ENCODE measurements at regions not wholly inside any gene's neighbourhood (a gene's known extent, or its start where the extent isn't known, plus 50 kb on each side); places are given as distances from the start of the nearest gene placed in this dataset.

DNA sequence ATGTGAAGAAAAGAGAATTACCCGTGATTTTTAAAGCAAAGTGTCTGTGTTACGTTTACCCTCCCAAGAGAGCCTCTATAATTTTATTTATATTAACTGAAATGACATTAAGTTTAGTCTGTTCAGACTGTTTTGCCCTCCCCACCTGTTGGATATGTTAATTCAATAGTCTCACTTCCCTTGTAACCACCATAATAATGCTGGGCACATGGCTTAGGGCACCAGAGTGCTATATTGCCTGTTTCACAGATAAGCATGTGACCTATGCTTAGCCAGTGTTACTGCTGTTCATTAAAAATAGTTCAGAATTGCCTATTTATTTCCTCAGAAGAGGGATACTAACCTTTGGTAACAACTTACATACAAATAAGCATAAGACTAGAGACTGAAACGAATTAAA lies 446.2 kb downstream of the FAT4 start:
- H3K4me1 ChIP-seq = no peaks in the 10 kb centered on the region
- no peak for TF ChIP-seq POLR2AphosphoS5 (IDR thresholded peaks at IDR 0.05; ENCODE audit: insufficient read depth in 1 of 2, low read depth in 1 of 2)
- TF ChIP-seq, protein P1, sequence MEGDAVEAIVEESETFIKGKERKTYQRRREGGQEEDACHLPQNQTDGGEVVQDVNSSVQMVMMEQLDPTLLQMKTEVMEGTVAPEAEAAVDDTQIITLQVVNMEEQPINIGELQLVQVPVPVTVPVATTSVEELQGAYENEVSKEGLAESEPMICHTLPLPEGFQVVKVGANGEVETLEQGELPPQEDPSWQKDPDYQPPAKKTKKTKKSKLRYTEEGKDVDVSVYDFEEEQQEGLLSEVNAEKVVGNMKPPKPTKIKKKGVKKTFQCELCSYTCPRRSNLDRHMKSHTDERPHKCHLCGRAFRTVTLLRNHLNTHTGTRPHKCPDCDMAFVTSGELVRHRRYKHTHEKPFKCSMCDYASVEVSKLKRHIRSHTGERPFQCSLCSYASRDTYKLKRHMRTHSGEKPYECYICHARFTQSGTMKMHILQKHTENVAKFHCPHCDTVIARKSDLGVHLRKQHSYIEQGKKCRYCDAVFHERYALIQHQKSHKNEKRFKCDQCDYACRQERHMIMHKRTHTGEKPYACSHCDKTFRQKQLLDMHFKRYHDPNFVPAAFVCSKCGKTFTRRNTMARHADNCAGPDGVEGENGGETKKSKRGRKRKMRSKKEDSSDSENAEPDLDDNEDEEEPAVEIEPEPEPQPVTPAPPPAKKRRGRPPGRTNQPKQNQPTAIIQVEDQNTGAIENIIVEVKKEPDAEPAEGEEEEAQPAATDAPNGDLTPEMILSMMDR (IDR thresholded peaks at IDR 0.05) = no peak
- no peak for TF ChIP-seq POLR2A (IDR thresholded peaks at IDR 0.05)
- intact Hi-C loops (cut with DNase I) = no loop called here
- H3K36me3 ChIP-seq = no peaks in the 10 kb centered on the region
- H3K9me3 ChIP-seq = no peaks in the 10 kb centered on the region
- no peak overlapping the region for H3K4me3 ChIP-seq
- no peak overlapping the region for H3K27ac ChIP-seq
- no peak for DNase-seq (ENCODE audit: extremely low spot score in 2 of 2)
- H3K27me3 ChIP-seq = no peaks in the 10 kb centered on the region

DNA sequence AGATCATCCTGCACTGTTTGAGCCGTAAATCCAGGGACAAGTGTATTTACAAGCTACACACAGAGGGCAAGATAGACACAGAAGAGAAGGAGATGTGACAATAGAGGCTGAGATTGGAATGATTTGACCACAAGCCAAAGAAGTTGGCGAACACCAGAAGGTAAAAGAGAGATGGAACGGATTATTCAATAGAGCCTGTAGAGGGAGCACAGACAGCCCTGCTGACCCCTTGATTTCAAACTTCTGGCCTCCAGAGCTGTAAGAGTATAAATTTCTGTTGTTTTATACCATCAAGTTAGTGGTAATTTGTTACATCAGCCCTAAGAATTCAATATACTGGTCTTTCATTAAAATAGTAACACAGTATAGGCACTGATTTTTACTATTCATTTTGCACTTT lies 447.8 kb downstream of the FAT4 start:
- Histone ChIP-seq H3K27ac (no peak overlapping the region), H3K4me3 (no peak overlapping the region), H3K9me3 (no peaks in the 10 kb centered on the region), H3K36me3 (no peaks in the 10 kb centered on the region), H3K27me3 (no peaks in the 10 kb centered on the region), H3K4me1 (no peaks in the 10 kb centered on the region)
- TF ChIP-seq POLR2A (IDR thresholded peaks at IDR 0.05) = no peak
- TF ChIP-seq, protein P1 (IDR thresholded peaks at IDR 0.05) = no peak
- no peak for TF ChIP-seq POLR2AphosphoS5 (IDR thresholded peaks at IDR 0.05; ENCODE audit: insufficient read depth in 1 of 2, low read depth in 1 of 2)
- intact Hi-C loops (cut with DNase I) = no loop called here
- no peak for DNase-seq (ENCODE audit: extremely low spot score in 2 of 2)

DNA sequence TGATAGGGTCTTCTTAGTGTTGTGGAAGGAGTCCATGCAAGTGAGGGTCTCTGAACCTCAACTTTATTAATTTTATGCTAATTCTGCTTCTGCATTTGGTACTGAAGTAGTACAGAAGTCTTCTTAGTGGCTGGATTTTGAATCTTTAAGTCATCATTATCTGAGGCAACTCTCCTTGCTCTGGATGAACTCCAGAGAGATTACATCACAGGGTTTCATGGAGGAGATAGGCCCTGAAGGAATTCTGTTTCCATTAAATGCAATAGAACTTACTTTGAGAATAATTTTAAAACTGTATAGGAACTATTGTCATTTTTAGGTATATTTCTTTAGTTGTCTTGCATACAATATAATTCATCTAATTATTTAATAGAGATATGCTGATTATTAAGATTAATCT lies 451.2 kb downstream of the FAT4 start:
- Histone ChIP-seq H3K36me3 (no peaks in the 10 kb centered on the region), H3K4me1 (no peaks in the 10 kb centered on the region), H3K27ac (no peak overlapping the region), H3K4me3 (no peak overlapping the region), H3K27me3 (no peaks in the 10 kb centered on the region), H3K9me3 (no peaks in the 10 kb centered on the region)
- no peak for DNase-seq (ENCODE audit: extremely low spot score in 2 of 2)
- TF ChIP-seq, protein P1 (IDR thresholded peaks at IDR 0.05) = no peak
- no peak for TF ChIP-seq POLR2AphosphoS5 (IDR thresholded peaks at IDR 0.05; ENCODE audit: insufficient read depth in 1 of 2, low read depth in 1 of 2)
- TF ChIP-seq POLR2A (IDR thresholded peaks at IDR 0.05) = no peak
- intact Hi-C loops (cut with DNase I) = no loop called here

DNA sequence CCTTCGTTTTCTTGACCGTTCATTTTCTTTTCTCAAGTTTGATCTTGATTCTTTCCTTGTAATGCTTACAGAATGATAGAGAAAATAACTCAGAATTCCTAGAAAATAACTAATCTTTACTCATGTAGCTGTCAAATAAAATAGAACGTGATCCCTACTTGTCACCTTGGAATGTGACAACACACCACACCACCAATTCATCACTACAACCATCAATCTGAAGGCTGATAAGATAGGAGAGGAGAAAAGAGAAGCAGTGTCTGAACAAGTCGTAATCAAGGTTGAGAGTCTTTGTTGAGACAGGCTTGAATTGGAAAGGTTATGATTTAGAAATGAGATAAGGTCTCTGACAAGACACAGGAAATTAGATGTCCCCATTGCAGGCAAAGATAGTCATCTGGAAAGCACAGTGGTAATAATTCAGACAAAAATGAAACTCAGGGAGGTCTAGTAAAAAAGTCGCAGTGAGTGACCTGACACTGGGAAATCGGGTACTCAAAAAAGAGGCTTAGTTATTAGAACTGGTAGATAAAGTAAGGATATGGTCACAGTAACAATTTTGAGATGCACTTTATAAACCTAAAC lies 456.2 kb downstream of the FAT4 start:
- no peak overlapping the region for H3K27ac ChIP-seq
- intact Hi-C loops (cut with DNase I) = no loop called here
- no peaks in the 10 kb centered on the region for H3K4me1 ChIP-seq
- H3K36me3 ChIP-seq = no peaks in the 10 kb centered on the region
- no peak for DNase-seq (ENCODE audit: extremely low spot score in 2 of 2)
- TF ChIP-seq POLR2A (IDR thresholded peaks at IDR 0.05) = no peak
- H3K9me3 ChIP-seq = no peaks in the 10 kb centered on the region
- no peaks in the 10 kb centered on the region for H3K27me3 ChIP-seq
- no peak overlapping the region for H3K4me3 ChIP-seq

GRCh38 chr4:125772680-125773079 lies 457.9 kb downstream of the FAT4 start:
- no peak overlapping the region for H3K27ac ChIP-seq
- DNase-seq (ENCODE audit: extremely low spot score in 2 of 2) = no peak
- H3K4me1 ChIP-seq = no peaks in the 10 kb centered on the region
- no peaks in the 10 kb centered on the region for H3K9me3 ChIP-seq
- no peaks in the 10 kb centered on the region for H3K27me3 ChIP-seq
- no peak overlapping the region for H3K4me3 ChIP-seq
- no peaks in the 10 kb centered on the region for H3K36me3 ChIP-seq
- TF ChIP-seq POLR2AphosphoS5 (IDR thresholded peaks at IDR 0.05; ENCODE audit: insufficient read depth in 1 of 2, low read depth in 1 of 2) (no peak), POLR2A (IDR thresholded peaks at IDR 0.05) (no peak)
- TF ChIP-seq, protein P1 (IDR thresholded peaks at IDR 0.05) = no peak
- intact Hi-C loops (cut with DNase I) = no loop called here
